Epidermal melanocyte (primary cell): ENCODE measurements at regions not wholly inside any gene's neighbourhood (a gene's known extent, or its start where the extent isn't known, plus 50 kb on each side); places are given as distances from the start of the nearest gene placed in this dataset.
A peak's percentile ranks its signal among the peaks of the same experiment; 100 is the strongest.
"Not testable (repeated sequence)": the region's sequence is repeated elsewhere in the genome, so short reads cannot be mapped to it uniquely, and the experiment has no call there.

Source experiments
- DNase-seq: peaks from one replicate; pipeline ENCODE4 v3.0.0; 2011; ENCODE audit warnings: low spot score; ENCODE audit not compliant: insufficient read length

DNA sequence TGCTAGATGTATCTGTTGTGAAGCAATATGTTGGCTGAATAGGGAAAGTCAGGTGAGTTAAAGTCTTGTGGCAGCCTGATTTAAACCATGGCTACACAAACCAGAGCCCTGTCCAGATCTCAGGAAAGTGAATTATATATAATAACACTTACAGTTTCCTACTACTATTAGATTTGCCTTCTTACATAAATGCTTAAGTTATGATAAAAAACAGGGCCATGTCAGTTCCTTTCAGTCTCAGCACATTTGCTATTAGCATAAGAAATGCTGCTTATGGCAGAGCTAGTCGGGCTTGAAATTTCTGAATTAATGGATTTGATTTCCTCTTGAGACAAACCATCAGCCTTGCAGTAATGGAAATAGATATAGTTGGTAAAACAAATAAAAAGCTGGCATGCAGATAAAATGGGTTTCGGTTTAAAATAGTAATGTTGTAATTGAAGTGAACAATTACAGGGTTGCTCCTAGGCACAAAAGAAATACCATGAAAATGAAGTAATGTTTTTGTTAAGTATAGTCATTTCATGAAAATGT, 664.2 kb upstream of the ZNF608 start:
- no peak for DNase-seq

DNA sequence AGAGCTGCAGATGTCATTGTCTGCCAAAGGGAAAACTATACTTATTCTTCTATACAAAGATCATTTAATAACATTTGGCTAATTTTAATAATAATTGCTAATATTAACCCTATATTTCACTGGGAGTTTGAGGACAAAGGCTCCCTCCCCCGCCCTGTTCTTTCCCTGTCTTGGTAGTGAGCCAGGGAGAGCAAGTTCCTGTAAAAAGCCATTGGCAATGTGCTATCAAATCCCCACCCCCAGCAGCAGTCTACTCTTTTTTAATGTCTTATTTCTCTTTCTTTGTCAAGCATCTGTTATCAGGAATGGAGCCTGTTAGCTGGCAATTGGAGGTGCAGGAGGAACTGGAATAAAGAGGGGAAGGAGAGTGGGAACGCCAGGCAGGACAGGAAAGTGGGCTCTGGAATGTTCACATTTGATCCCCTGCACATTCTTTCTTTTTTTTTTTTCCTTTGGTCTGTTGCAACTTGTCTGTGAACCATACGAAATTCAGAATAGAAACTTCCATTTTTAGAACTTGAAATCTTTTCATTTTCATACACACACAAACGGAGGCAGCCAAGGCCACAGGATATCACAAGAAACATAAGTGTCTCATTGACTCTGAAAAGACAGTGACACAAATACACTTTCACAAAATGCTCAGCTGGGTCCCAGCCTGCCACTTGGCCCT, 664.8 kb upstream of the ZNF608 start:
- no peak for DNase-seq

DNA sequence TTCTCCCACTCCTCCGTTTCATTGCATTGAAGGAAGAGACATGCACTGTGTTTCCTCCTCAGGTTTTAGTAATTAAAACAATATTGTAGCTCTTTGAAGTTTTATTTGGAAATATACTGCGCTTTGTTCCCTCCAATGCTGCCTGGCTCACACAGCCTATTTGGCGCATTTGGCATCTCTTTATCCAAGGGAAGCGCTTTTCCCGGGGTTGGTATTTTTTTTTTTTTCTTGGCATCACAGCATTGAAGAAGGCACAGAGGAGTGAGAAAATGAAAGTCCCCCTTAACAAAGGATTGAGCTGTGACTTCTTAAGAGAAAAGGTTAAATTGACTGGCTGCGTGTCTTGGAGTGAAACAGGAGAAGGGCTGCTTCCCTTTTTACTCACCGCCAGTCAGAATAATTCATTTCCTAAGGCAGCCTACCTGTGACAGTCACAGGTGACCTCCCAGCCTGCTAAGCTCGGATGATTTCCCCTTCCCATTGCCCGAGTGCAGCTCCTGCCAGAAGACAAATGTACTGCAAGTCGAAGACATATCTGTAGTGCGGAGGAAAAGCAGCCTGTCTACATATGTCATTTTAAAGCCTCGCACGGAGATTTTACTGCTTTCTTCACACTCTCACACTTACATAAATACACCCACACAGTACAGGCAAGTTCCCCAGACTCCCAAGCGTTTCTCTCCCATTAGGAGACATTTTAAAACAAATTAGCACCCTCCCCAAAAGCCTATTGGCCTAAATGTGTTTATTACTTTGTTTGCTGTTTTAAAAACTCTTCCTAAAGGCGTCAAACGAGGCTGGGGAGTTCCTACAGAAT, 665.5 kb upstream of the ZNF608 start:
- DNase-seq = no peak

GRCh38 chr5:125412561-125413495, 666.4 kb upstream of the ZNF608 start:
- peak; percentile 43 for DNase-seq

DNA sequence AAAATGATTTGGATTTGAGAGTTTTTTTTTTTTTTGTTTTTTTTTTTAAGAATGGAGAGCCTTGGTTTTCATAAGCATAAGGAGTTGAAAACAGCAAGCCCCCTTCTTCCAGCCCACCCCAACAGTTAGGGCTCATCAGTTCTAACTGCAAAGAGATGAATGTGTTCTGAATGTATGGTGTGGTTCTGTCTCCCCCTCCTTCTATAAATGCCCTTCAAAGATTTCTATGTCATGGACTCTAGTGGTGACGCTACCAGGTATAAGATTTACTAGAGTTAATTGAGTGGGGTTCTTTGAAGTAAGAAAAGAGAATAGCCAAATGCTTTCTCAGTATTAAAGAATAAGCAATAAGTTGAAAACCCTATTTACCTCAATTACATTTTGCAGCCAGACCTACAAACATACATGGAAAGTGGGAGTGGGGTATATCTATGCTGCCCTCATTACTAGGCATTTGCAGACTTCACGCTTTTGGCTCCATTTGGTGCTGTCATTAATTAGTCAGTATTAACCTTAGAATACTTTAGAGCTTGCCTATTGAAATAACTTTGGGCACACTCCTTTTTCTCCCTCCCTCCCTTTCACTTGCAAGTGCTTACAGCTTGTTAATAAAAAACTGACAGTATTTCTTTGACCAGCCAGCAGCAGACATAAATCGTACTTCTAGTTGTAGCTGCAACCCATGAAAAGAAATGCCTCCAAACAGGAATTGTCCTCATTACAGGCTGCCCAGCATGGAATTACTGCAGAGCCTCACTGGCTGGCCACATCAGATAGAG, 667.2 kb upstream of the ZNF608 start:
- no peak for DNase-seq

DNA sequence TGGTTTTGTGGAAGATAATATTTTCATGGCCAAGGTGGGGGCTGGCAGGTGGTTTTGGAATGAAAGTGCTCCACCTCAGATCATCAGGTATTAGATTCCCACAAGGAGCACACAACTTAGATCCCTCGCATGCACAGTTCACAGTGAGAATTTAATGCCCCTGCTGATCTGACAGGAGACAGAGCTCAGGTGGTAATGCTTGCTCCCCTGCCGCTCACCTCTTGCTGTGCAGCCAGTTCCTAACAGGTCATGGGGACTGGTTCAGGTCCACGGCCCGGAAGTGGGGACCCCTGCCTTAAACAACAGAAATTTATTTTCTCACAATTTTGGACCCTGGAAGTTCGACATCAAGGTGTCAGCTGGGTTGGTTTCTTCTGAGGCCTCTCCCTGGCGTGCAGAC, 668.7 kb upstream of the ZNF608 start:
- no peak for DNase-seq

- no peak for DNase-seq
Observed at GRCh38 chr5:125416055-125416454, 669.6 kb upstream of the ZNF608 start.

GRCh38 chr5:125421006-125421405, 674.6 kb upstream of the ZNF608 start:
- no peak for DNase-seq

- no peak for DNase-seq
Observed at GRCh38 chr5:125422342-125422741, 675.9 kb upstream of the ZNF608 start.

DNA sequence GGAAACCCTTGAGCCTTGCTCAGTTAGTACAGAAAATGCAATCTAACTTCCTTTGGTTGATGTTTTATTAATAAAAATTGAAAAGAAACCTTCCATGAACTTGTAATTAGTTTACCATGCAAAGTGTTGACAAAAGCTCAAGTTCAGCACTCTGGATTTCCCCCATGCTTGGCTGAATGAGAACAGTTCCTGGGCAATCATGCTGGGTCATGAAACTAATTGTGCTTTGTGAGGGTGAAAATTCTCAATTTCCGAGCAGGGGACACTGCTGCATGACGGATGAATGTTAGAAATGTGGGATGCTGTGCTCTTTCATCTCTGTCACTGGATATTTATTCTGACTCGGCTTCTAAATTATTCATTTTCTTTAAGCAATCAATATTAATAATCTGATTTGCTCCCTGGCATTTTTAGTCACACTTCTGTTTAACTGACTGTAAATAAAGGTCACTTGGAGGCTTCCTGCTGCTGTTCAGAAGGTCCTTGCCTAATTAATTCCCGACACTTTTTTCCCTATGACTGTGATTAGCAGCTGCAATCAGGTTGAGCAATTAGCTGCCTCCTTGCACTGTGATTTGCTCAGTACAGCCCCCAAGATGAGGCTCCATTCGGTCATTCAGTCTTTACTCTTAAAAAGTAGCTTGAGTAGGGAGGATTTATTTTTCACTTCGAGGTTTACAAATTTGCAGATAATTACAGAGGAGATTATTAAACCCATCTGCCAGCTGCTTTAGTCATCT, 678.1 kb upstream of the ZNF608 start:
- no peak for DNase-seq

DNA sequence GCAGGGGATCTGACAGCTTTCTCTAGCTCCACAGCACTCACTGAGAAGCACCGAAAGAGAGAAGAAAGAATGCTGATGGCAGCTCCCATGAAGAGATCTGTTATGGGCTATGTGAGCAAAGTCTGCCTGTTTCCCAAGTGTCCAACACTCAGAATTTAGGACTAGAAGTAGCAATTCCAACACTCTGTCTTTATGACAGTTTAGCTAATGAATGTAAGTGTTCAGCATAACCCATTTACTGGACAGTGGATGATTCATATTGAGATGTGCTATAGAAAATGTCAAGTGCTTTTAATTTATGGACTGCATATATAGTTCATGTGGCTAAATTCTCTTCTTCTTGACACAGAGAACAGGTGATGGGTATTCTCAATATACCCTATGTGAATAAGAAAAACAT, 683.1 kb upstream of the ZNF608 start:
- DNase-seq = no peak

- DNase-seq = no peak
Observed at GRCh38 chr5:125433457-125433856, 687.0 kb upstream of the ZNF608 start.

DNA sequence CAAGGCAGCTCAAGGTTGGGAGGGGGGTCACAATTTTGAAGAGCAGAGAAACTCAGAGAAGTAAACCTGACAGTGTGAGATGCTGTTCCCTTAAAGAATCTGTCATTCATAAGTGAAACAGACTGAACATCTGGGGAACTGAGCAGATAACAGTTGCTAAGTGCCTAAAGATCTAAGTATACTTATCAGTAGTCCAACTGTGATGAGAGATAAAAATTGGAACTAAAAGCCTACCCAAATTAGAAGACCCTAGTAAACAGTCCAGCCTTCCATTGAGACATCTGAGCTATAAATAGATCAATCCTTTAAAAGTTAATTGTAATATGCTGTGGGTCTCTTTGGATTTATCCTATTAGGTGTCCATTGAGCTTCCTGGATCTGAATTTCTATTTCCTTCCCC, 692.8 kb upstream of the ZNF608 start:
- DNase-seq = no peak

GRCh38 chr5:125440905-125441304, 694.5 kb upstream of the ZNF608 start:
- no peak for DNase-seq

- no peak for DNase-seq
Observed at GRCh38 chr5:125446986-125447385, 700.5 kb upstream of the ZNF608 start.

DNA sequence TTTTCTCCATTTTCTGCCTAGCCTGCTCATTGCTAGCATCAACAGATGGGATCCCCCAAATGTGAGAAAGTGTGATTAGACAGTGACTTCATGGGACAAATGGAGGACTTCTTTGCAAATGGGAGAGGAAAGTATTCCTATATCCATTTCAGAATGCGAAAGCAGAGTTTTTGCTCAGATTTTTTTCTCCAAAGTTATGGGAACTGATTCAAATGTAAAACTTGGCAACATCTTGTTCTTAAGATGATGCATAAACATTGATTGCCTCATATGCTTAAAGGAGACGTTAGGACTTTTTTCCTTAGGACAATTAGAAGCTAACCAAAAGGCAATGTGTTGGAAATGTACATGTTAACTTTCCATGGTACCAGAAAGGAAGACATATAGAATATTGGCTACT, 704.3 kb upstream of the ZNF608 start:
- DNase-seq = no peak

DNA sequence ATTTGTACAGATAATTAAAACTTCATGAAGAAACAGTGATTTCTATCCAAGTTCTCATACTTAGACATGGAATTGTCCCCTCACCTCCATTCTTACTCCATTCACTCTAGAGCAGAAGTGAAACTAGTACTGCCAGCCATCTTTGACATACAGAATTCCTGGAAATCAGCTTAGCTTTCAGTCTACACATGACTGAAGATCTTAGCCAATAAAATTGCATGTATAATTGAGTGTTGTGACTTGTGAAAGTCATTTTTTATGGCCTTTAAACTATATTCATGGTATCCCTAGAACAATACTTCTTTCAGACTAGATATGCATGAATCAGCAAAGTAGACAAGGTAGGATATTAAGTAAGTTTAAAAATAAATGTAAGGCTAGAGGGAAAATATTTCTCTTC, 705.2 kb upstream of the ZNF608 start:
- no peak for DNase-seq

DNA sequence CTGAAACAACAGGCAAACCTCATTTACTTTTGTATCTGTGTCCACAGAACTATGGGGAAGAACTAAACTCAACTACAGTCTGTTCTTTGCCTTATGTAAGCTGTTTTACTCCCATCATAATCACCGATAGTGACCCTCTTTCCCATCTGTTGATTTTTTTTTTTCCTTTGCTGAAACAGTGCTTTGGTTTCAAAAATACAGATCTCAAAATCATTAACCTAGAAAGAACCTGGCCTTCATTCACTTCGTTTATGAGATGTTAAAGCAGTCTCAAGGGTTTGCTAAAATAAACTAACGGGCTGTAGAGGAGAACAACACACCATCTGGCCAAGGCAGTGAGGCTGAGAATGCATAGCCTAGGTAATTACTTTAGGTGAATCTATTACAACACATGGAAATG, 706.6 kb upstream of the ZNF608 start:
- no peak for DNase-seq

GRCh38 chr5:125455041-125455440, 708.6 kb upstream of the ZNF608 start:
- DNase-seq = no peak

- DNase-seq = not testable (repeated sequence)
Observed at GRCh38 chr5:125456005-125456404, 709.6 kb upstream of the ZNF608 start.
